ENCODE measurements at regions not wholly inside any gene's neighbourhood (a gene's known extent, or its start where the extent isn't known, plus 50 kb on each side); places are given as distances from the start of the nearest gene placed in this dataset.

GRCh38 chr13:40403509-40404241 lies 262.8 kb downstream of the FOXO1 start:
- no peak for DNase-seq

GRCh38 chr13:40404407-40404806 lies 262.0 kb downstream of the FOXO1 start:
- DNase-seq = no peak

DNA sequence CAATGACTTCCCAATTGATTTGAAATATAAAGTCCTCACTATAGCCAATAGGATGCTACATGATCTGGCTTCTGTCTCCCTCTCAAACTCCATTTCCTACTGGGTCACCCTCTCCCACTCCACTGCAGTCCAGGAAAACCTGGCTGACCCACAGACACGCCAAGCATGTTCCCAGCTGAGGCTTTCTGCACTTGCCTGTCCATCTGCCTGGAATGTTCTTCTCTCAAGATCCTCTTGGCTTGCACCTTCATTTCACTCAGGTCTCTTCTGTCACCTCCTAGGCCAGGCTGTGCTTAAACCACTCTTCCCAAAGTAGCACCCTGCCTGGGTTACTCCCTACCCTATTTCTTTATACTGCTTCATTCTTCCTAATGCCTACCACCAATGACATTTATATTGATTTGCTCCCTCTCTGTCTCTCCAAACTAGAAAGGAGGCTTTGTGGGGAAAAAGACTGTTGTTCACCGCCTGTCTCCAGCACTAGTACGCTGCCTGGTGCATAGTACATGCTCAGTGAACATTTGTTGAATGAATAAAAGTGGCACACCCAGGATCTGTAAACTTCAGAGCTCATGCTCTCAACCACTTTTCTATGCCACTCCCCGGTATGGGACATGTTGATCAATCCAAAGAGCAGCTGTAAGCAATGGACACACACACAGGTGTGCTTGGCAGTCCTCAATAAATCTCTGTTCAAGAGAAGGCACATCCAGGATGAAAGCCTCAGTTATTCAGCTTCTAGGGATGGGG lies 261.3 kb downstream of the FOXO1 start:
- no peak for DNase-seq

DNA sequence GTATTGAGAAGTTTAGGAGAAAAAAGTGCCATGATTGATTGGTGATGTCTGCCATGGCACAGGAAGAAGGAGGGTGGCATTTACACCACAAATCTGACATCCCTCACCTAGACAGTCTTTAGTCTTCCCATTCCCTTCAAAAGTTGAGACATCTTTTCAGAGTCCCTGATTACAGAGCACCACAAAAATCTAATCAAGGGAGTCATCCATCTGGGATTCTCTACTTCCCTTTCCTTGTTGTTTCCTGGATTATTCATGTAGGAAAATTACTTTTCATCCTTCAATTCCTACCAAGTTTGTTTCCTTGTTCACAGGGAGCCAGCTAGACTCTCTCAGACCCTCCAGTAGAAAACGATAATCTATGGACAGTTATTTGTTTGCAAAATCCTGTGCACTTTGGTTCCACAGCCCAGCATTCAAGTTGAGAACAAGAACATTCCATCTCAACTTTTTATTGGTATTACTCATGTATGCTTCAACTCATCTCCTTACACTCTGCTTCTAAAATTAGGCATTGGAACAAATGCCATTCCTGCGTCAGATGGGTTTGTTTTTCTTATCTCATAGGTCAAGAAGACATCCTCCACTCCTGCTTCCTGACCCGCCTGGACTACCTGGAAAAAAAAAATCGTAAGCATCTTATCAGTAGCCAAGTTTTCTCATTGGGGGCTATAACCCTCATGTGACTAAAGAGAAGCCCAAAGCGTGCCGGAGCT lies 259.9 kb downstream of the FOXO1 start:
- no peak for DNase-seq

- no peak for DNase-seq
Observed at GRCh38 chr13:40407567-40407966, 258.9 kb downstream of the FOXO1 start.

DNA sequence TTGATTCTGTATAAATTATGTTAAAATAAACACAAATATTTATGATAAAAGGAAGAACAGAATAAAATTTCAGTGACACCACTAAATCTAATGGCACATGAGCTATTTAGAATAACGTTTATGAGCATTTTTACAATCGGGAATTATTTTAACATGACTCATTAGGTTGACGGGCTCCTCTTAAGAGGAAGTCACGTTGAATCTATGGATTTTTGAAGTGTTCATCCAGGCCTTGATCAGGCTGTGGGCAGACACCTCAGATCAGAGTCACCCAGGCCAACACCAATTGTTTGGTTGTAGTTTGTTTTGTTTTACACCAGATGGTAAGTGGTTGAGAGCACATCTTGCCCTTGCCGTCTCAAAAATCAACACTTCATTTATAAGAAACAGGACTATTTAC lies 257.8 kb downstream of the FOXO1 start:
- DNase-seq = no peak

DNA sequence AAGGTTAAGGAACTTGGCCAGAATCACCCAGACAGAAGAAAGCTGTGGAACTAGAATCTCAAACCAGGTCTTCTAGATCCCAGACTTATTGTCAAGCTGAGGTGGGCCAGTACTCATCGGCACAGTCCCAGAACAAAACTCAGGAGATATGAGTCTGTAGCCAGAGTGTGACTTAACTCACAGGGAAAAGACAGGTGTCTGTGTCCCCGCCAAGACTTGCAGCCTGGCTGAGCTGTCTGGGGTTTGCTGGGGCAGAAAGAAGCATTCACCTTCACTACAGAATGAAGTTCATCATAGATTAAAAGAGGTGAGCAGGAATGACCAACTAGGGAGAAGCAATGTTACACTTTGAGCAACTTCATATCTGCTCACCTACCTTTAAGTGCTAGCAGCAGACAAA lies 257.2 kb downstream of the FOXO1 start:
- DNase-seq = no peak

- no peak for DNase-seq
Observed at GRCh38 chr13:40410315-40410714, 256.1 kb downstream of the FOXO1 start.

- DNase-seq = no peak
Observed at GRCh38 chr13:40420160-40420740, 246.2 kb downstream of the FOXO1 start.

DNA sequence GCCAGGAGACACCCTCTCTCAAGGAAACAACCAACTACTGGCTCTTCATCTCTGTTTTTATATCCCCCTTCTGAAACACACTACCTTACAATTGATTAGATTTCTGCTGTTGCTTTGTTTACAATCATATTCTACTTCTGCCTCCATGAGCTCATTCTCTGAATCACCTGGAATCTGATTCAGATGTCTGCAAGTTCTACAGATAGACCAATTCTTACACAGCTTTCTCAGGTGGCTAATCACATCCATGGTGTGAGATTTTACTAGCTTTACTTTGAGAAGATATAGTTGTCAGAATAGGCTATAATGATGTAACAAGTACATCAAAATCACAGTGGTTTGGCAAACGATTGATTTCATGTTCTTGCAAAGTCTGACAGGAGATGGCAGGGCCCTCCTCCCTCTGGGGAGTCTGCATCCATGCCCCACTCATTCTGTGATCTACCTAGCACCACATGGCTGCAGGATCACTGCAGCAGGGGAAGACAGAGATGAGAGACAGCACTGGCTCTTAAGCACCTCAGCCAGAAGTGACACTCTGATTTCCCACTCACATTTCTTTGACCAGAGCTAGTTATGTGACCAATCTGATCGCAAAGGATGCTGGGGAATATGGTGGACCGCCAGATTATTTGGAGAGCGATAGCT lies 243.7 kb downstream of the FOXO1 start:
- no peak for DNase-seq

GRCh38 chr13:40428354-40428753 lies 238.1 kb downstream of the FOXO1 start:
- DNase-seq = no peak

DNA sequence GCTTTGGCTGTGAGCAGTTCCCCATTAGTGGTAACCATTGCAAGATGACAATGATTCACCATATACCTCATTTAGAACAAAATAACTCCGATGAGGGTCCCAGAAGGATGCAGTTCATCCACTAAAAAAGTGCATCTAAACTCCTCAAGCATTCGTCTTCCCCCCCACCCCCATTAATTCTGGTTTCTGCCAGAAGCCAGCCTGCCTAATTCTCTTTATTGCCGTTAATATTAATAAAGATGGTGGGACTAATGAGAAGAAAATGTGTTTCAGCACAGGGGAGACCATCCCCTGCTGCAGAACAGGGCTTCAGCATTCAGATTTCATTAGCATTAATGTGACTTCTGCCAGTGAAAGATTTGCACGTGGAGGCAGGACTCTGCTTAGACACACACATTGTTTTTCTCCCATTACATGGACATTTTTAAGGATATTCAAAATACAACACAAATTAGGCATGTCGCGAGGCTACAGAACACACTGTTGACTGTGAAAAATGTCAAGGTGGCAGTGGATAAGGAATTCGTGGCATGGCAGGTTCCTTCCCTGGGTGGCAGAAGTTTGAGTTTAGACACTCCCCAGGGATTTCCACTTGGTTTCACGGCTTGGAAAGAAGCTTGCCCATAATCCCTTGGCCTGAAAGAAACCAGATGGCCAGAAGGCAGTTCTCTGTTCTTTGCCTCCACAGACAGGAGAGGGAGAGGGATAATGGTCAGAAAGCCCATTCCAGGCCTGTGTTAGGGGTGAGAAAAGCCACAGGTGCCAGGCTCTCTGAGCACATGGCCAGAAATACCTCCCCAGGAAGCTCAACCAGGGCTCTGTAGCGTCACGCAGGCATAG lies 236.5 kb downstream of the FOXO1 start:
- DNase-seq = no peak

DNA sequence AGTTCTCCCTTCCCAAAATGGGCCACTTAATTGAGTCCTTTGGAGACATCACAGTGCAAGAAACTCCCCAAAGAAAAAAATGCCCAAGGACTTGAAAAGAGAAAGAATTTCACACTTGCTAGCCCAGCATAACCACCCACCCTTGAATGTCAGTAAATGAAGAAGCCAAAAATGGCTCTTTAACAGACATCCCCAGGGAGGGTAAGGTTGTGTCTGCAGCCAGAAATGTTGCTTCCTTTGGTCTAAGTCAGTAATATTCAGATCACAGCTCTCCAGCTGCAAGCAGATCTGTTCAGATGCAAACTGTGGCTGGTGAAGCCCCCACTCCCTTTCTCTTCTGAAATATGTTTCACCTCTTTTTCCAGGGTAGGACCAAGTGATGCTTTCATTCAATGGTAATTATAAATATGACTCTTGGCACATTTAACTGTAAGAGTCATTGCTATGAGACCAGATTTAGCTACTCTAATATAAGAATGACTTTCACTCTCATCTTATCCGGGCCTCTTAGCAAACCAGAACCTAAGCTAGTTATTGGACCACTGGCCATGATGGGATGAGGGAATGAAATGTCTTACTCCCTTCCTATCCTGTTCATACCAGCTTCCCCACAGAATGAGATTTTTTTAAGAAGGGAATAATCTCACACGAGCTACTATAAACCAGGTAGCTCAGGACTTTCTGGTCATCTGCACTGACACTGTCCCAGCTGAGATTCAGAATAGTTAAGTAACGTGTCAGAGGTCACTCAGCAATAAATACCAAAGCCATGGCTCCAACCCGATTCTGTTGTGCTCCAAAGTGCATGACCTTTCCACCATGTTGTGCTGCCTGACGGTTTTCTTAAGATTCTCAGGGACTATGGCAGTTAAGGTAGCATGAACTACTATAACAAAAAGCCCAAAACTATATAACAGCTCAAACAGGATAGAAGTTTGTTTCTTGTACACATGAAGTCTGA lies 234.1 kb downstream of the FOXO1 start:
- DNase-seq = no peak

DNA sequence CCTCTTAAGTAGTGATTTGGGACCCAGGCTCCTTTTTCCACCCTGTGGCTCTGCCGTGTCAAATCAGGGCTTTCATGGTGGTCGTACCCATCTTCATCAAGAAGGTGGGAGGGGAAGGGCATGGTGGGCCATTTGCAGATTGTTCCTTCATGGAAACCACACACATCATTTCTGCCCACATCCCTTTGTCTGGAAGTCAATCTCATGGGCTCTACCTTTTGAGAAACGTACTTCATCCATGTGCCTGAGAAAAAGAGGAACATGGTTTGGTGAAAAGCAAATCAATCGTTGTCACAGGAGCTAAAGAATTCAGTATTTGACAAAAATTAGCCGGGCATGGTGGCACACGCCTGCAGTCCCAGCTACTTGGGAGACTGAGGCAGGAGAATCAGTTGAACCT lies 233.4 kb downstream of the FOXO1 start:
- no peak for DNase-seq

- DNase-seq = no peak
Observed at GRCh38 chr13:40433577-40433976, 232.9 kb downstream of the FOXO1 start.

DNA sequence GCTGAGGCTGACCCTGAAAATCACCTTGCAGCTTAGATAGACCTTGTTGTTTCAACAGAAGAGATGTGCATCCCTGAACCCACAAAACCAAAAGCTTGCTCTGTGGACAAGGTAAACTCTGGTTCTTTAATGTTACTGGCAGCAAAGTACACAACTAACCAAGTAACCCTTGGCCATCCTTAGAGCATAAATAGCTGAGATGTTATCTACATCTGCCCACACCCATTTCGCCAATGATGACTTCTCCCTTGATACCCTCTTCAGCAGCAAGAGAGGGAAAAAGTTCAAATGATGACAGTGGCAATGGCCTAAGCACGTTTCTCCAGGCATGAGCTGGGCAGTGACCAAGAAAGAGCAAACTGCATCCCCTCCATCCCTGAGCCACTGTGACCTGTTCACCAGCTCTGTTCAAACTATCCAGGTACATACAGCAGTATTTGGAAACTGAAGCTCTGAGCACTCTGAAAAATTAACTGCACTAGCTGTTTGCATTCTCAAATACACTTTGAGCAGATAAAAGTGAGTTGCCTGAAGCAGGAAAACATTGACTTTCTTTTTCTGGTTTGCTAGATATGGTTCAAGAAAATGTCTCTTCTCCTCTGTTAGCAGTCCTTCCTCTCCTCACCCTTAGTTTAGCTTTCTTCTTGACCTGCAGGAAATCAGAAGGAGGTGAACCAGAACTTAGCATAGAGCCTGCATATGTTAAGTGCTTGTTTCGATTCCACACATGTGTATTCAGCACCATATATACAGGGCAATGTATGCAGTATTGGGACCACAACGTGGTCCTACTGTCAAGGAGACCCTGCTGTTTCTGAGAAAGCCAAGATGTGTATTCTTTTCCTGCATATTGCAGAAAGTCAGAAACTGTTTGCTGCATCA lies 231.7 kb downstream of the FOXO1 start:
- no peak for DNase-seq

DNA sequence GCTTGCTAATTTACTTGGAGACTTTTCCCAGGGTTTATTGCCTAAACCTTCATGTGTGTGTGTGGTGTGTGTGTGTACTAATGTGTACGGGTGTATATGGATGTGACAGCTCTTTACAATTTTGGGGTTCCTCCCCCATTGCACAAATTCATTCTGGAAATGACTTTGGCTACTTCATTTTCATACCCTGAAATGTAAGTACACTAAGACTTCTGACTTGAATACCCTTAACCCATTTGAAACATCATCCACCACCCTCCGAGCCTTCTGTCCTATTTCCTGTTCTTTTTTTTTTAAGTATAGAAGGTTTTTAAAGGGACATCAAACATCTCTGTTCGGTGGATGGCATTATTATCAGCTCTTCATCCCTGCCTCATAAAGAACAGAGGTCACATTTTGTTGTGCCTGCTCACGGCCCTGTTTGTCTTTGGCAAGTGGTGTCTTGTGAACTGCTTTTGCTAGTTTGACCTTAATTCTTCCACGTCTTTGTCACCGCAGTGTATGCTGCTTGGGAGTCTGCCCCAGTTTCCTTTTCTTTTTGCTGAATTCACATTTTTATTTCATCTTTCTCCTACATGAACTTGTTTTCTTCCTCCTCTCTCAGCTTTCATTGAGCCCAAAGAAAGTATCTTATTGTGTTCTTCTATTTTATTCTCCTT lies 228.3 kb downstream of the FOXO1 start:
- no peak for DNase-seq

DNA sequence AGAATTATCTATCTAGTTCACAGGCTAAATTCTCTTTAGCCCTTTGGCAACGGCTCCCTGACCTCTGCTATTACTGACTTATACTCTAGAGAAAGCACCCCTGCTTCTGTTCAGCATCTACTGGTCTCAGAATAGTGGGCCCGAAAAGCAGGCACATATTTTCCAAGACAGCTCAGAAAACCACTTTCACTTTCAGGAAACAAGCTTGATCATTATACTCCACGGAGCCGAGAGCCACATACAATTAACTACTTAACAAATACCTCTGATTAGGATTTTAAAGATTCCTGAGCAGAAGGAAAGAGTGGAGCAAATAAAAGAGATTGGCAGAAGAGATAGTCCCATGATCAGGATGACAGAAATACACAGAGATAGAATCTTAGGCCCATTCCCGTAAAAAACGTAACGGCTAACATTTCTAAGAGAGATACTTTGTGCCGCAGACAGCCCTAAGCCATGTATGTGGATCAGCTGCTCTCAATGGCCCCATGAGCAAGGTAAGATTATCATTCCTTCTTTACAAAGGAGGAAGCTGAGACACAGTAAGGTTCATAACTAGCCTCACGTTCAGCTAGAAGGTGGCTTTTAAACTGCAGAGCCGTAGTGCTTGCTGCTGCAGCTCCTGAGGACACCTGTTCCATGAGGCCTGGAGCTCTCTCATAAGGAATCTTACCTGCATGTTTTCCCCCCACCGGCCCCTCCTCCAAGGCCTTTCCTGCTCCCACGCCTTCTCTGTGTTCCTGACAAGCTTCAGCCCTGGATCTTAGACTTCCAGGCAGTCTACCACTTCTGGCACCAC lies 227.2 kb downstream of the FOXO1 start:
- DNase-seq = no peak
